NCI-H146 treated with DMSO at 0.1 percent for 48 hours (cell line): ENCODE measurements at regions not wholly inside any gene's neighbourhood (a gene's known extent, or its start where the extent isn't known, plus 50 kb on each side); places are given as distances from the start of the nearest gene placed in this dataset.
"Not testable (repeated sequence)": the region's sequence is repeated elsewhere in the genome, so short reads cannot be mapped to it uniquely, and the experiment has no call there.

ENCODE experiments used
- DNase-seq: peaks from one replicate; lab custom pipeline; 2025; ENCODE audit not compliant: unreplicated experiment; lab: John Stamatoyannopoulos, UW

- no peak for DNase-seq
These were observed 203.1 kb downstream of the ARHGEF9 start for GRCh38 chrX:63581906-63582305.

GRCh38 chrX:63581398-63581797 is 203.6 kb downstream of the ARHGEF9 start:
- no peak for DNase-seq

DNA sequence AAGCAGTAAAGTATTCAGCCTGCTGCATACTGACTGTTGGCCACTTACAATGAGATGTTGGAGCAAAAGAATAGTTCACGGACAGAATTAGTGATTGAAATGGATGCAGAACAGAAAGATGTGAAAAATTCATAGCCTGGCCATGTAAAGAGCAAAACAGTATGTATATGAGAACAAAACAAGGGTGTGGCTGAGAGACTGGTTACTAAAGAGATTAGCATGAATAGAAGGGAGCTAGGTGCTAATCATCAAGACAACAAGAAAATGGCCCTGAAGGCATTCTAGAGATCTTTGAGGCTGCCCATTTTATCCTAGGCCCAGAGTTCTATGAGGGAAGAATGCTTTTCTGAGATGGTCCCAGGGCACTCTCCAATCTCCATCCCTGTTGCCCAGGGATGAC is 208.5 kb downstream of the ARHGEF9 start:
- DNase-seq = no peak

- DNase-seq = not testable (repeated sequence)
These were observed 209.3 kb downstream of the ARHGEF9 start for GRCh38 chrX:63575700-63576099.

- no peak for DNase-seq
These were observed 215.7 kb upstream of the SPIN4 start for GRCh38 chrX:63566856-63567255.

DNA sequence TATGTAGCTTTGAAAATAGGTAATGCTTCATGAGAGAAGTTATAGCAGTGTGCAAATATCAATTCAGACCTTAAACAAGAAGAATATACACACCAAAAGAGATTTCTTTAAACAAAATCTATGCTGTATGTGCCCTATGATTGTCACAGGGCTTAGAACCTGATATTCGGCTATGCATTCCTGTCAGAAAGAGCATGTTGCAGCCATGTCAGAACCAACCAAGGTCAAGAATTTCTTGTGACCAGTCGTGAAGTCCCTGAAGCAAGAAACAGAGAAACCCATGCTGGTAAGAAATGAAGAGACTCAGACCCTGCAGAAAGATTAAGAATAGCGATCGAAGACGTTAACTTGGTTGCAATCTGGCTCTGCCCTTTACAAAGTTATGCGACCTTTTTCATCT is 210.3 kb upstream of the SPIN4 start:
- no peak for DNase-seq

GRCh38 chrX:63560601-63561218 is 209.6 kb upstream of the SPIN4 start:
- peak; percentile 70 for DNase-seq

GRCh38 chrX:63551856-63552255 is 200.7 kb upstream of the SPIN4 start:
- DNase-seq = no peak

- no peak for DNase-seq
These were observed 179.5 kb upstream of the SPIN4 start for GRCh38 chrX:63530654-63531053.

- no peak for DNase-seq
These were observed 178.8 kb upstream of the SPIN4 start for GRCh38 chrX:63529961-63530360.

- DNase-seq = no peak
These were observed 175.7 kb upstream of the SPIN4 start for GRCh38 chrX:63526863-63527262.

DNA sequence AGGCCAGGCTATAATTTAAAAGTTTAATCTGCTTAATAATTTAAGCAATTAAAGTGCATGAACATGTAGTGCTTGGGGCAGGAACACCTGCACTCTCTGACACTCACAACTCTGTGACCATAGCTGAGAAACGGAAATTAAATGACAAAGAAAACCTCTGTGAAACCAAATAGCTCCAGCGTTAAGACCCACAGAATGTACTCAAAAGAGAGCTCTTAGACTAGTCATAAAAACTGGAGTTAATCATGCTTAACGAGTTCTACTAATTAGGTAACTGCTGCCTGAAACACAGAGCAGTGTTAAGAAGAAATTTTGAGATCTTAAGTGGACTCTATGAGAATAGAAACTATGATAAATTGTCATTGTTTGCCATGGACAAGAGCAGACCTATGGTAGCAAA is 174.4 kb upstream of the SPIN4 start:
- no peak for DNase-seq

GRCh38 chrX:63519368-63519767 is 168.2 kb upstream of the SPIN4 start:
- not testable (repeated sequence) for DNase-seq

GRCh38 chrX:63514569-63515080 is 163.5 kb upstream of the SPIN4 start:
- no peak for DNase-seq

- no peak for DNase-seq
These were observed 162.9 kb upstream of the SPIN4 start for GRCh38 chrX:63513825-63514568.

DNA sequence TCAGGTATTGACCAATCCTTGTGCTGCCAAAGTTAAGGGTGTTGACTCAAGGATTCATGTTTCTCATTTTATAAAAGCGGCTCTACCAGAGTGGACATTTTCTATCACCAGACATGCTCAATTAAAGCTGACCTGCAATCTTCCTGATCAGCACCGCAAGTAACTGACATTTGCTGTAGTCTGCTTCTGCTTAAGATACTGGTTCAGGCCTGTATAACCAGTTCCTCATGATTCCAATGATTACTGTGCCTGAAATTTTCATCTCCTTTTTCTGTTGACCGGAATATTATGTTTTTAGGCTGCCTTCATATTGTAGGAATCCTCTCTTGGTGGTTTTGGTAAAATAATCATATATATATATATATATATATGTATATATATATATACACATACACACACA is 160.2 kb upstream of the SPIN4 start:
- no peak for DNase-seq

DNA sequence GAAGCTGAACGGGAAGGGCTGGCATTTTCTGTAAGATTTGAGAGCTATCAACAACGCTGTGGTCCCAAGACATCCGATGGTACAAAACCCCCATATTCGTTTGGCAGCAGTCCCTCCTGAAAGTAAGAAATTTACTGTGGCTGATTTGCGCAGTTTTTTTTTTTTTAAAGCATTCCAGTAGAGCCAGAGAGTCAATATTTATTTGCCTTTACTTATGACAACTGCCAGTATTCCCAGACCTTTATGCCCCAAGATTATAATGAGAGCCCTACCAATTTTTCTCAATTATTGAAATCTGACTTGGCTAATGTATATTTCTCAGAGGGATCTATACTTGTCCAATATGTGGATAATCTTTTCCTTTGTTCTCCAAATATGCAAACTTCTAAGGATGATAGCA is 157.5 kb upstream of the SPIN4 start:
- DNase-seq = no peak

- no peak for DNase-seq
These were observed 155.2 kb upstream of the SPIN4 start for GRCh38 chrX:63506320-63506719.

DNA sequence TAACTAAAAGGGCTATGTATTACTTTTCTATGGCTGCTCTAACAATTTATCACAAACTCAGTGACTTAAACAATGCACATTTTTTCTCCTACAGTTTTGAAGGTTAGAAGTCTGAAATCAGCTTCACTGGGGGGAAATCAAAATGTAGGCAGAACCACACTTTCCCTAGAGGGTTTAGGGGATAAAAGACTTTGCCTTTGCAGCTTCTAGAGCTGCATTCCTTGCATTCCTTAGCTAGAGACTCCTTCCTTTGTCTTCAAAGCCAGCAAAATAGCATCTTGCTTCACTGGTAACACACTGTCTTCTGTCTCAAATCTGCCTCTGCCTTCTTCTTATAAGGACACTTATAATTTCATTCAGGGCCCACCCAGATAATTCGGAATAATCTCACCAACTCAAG is 152.4 kb upstream of the SPIN4 start:
- no peak for DNase-seq

DNA sequence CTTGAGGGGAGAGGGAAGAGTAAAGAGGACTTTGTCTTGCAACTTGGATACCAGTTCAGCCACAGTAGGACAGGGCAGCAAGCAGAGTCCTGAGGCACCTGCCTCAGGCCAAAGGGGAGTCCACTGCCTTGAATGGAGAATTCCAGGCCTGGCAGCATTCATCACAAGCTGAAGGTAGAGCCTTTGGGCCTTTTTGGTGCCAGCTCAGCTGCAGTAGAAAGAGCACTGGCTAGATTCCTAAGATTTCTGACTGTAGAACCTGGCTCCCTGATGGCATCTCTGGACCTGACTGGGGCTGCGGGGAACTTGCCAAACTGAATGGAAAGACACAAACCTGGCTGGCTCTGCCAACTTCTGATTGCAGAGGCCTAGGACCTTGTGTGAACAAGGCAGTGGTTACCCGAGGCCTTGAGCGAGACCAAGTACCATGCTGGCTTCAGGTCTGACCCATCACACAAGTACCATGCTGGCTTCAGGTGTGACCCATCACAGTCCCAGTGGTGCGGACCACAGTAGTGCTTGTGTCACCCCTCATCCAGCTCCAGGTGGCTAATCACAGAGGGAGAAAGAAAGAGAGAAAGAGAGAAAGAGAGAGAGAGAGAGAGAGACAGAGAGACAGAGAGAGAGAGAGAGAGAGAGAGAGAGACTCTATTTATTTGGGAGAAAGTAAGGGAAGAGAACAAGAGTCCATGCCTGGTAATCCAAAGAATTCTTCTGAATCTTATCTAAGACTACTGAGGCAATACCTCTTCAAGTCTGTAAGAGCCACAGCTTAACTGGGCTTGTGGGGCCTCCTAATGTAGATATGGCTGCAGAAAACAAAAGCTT is 137.6 kb upstream of the SPIN4 start:
- DNase-seq = no peak

GRCh38 chrX:63475200-63475599 is 124.1 kb upstream of the SPIN4 start:
- DNase-seq = no peak

DNA sequence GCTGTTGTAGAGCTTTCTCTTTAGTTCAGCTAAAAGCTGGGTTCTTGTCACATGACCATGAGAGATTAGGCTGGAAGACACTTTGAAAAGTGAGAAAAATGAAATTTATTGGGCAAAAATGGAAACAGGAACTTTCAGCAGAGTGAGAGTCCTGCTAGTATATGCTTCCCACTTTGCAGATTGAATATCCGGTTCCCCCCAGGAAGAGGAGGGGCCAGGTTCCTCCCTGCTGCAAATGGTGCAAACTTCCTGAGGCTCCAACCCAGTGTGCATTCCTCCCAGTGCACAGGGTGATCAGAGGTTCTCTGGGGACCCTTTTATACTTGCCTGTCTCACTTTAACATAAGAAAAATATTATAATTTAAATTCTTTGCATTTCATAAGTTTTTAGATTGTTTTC is 119.9 kb upstream of the SPIN4 start:
- DNase-seq = no peak
